ENCODE measurements at regions not wholly inside any gene's neighbourhood (a gene's known extent, or its start where the extent isn't known, plus 50 kb on each side); places are given as distances from the start of the nearest gene placed in this dataset.

- no peak for TF ChIP-seq CTCF (IDR thresholded peaks at IDR 0.05; ENCODE audit: unreplicated experiment in 3 of 3)
- H3K4me1 Mint-ChIP-seq = no peaks in the 10 kb centered on the region
Observed at GRCh38 chr6:81865712-81866111, 113.2 kb upstream of the TENT5A start.

GRCh38 chr6:81864124-81864523 is 111.6 kb upstream of the TENT5A start:
- peaks cover 7% of the 10 kb centered on the region for H3K4me1 Mint-ChIP-seq
- TF ChIP-seq CTCF (IDR thresholded peaks at IDR 0.05; ENCODE audit: unreplicated experiment in 3 of 3) = no peak
- no peaks in the 10 kb centered on the region for H3K27me3 Mint-ChIP-seq (ENCODE audit: low read depth)
- no peaks in the 10 kb centered on the region for H3K36me3 Mint-ChIP-seq (ENCODE audit: low read depth)
- H3K4me3 Mint-ChIP-seq = no peak overlapping the region
- H3K9me3 Mint-ChIP-seq = no peaks in the 10 kb centered on the region
- no peak overlapping the region for H3K27ac Mint-ChIP-seq

More at GRCh38 chr6:81865712-81866111, 113.2 kb upstream of the TENT5A start:
- no peak overlapping the region for H3K4me3 Mint-ChIP-seq
- H3K9me3 Mint-ChIP-seq = peaks cover under 1% of the 10 kb centered on the region
- H3K27me3 Mint-ChIP-seq (ENCODE audit: low read depth) = no peaks in the 10 kb centered on the region
- H3K27ac Mint-ChIP-seq = no peak overlapping the region
- no peaks in the 10 kb centered on the region for H3K36me3 Mint-ChIP-seq (ENCODE audit: low read depth)

GRCh38 chr6:81863123-81863522 is 110.6 kb upstream of the TENT5A start:
- Mint-ChIP-seq H3K4me1 (peaks cover 7% of the 10 kb centered on the region), H3K9me3 (no peaks in the 10 kb centered on the region), H3K4me3 (no peak overlapping the region), H3K27me3 (ENCODE audit: low read depth) (no peaks in the 10 kb centered on the region), H3K27ac (no peak overlapping the region), H3K36me3 (ENCODE audit: low read depth) (no peaks in the 10 kb centered on the region)
- no peak for TF ChIP-seq CTCF (IDR thresholded peaks at IDR 0.05; ENCODE audit: unreplicated experiment in 3 of 3)

GRCh38 chr6:81861281-81861680 is 108.8 kb upstream of the TENT5A start:
- H3K27ac Mint-ChIP-seq = no peak overlapping the region
- no peaks in the 10 kb centered on the region for H3K36me3 Mint-ChIP-seq (ENCODE audit: low read depth)
- peaks cover 7% of the 10 kb centered on the region for H3K4me1 Mint-ChIP-seq
- no peaks in the 10 kb centered on the region for H3K9me3 Mint-ChIP-seq
- H3K27me3 Mint-ChIP-seq (ENCODE audit: low read depth) = no peaks in the 10 kb centered on the region
- TF ChIP-seq CTCF (IDR thresholded peaks at IDR 0.05; ENCODE audit: unreplicated experiment in 3 of 3) = no peak
- H3K4me3 Mint-ChIP-seq = no peak overlapping the region

- no peak for TF ChIP-seq CTCF (IDR thresholded peaks at IDR 0.05; ENCODE audit: unreplicated experiment in 3 of 3)
Observed at GRCh38 chr6:81859884-81860283, 107.4 kb upstream of the TENT5A start.

GRCh38 chr6:81857812-81858211 is 105.3 kb upstream of the TENT5A start:
- H3K27me3 Mint-ChIP-seq (ENCODE audit: low read depth) = no peaks in the 10 kb centered on the region
- no peaks in the 10 kb centered on the region for H3K9me3 Mint-ChIP-seq
- peaks cover 7% of the 10 kb centered on the region for H3K4me1 Mint-ChIP-seq
- H3K4me3 Mint-ChIP-seq = no peak overlapping the region
- H3K27ac Mint-ChIP-seq = no peak overlapping the region
- TF ChIP-seq CTCF (IDR thresholded peaks at IDR 0.05; ENCODE audit: unreplicated experiment in 3 of 3) = no peak
- no peaks in the 10 kb centered on the region for H3K36me3 Mint-ChIP-seq (ENCODE audit: low read depth)

More at GRCh38 chr6:81859884-81860283, 107.4 kb upstream of the TENT5A start:
- Mint-ChIP-seq H3K4me1 (peaks cover 7% of the 10 kb centered on the region), H3K27ac (peak overlapping the region in 1 of 3 experiments; percentile 73), H3K27me3 (ENCODE audit: low read depth) (no peaks in the 10 kb centered on the region), H3K36me3 (ENCODE audit: low read depth) (no peaks in the 10 kb centered on the region), H3K9me3 (no peaks in the 10 kb centered on the region), H3K4me3 (no peak overlapping the region)
